ENCODE measurements at regions not wholly inside any gene's neighbourhood (a gene's known extent, or its start where the extent isn't known, plus 50 kb on each side); places are given as distances from the start of the nearest gene placed in this dataset.

DNA sequence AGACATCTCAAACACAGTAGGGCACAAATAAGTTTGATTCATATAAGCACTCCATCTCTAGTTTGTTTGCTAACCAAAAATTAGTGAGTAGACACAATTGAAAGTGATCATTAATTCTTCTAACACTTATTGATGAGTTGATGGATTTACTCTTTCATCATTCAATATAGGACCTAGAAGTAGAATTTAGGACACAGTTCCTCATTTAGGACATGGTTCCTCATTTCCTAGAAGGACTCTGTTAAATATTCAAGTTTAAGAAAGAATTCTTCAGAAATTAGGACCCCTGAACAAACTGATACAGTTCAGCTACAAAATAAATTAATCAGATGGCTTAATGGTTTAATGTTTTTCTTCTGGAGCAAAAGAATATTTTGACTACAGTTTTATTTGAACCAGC, 143.5 kb upstream of the PRR16 start:
- intact Hi-C loops (cut with DNase I) = no loop called here
- Histone ChIP-seq H3K27me3 (no peaks in the 10 kb centered on the region), H3K9me3 (no peaks in the 10 kb centered on the region), H3K4me3 (no peak overlapping the region), H3K27ac (no peak overlapping the region), H3K36me3 (no peaks in the 10 kb centered on the region), H3K4me1 (no peaks in the 10 kb centered on the region)
- TF ChIP-seq CTCF (IDR thresholded peaks at IDR 0.05) (no peak), POLR2AphosphoS5 (IDR thresholded peaks at IDR 0.05) (no peak), EP300 (IDR thresholded peaks at IDR 0.05) (no peak), POLR2A (IDR thresholded peaks at IDR 0.05) (no peak)
- no peak for DNase-seq

GRCh38 chr5:120326651-120327050, 137.4 kb upstream of the PRR16 start:
- no peaks in the 10 kb centered on the region for H3K27me3 ChIP-seq
- DNase-seq = no peak
- H3K36me3 ChIP-seq = no peaks in the 10 kb centered on the region
- TF ChIP-seq POLR2A (IDR thresholded peaks at IDR 0.05) (no peak), POLR2AphosphoS5 (IDR thresholded peaks at IDR 0.05) (no peak), EP300 (IDR thresholded peaks at IDR 0.05) (no peak), CTCF (IDR thresholded peaks at IDR 0.05) (no peak)
- H3K4me3 ChIP-seq = no peak overlapping the region
- no peaks in the 10 kb centered on the region for H3K4me1 ChIP-seq
- intact Hi-C loops (cut with DNase I) = no loop called here
- H3K27ac ChIP-seq = no peak overlapping the region
- no peaks in the 10 kb centered on the region for H3K9me3 ChIP-seq

GRCh38 chr5:120327180-120327579, 136.9 kb upstream of the PRR16 start:
- intact Hi-C loops (cut with DNase I) = no loop called here
- TF ChIP-seq EP300 (IDR thresholded peaks at IDR 0.05) (no peak), POLR2A (IDR thresholded peaks at IDR 0.05) (no peak), CTCF (IDR thresholded peaks at IDR 0.05) (no peak), POLR2AphosphoS5 (IDR thresholded peaks at IDR 0.05) (no peak)
- H3K27ac ChIP-seq = no peak overlapping the region
- no peaks in the 10 kb centered on the region for H3K27me3 ChIP-seq
- H3K9me3 ChIP-seq = no peaks in the 10 kb centered on the region
- H3K4me1 ChIP-seq = no peaks in the 10 kb centered on the region
- no peak for DNase-seq
- WGBS, 2 donors = 63 to 65% methylated on average over 2 of the region's 2 CpGs
- no peaks in the 10 kb centered on the region for H3K36me3 ChIP-seq
- no peak overlapping the region for H3K4me3 ChIP-seq

- no peaks in the 10 kb centered on the region for H3K36me3 ChIP-seq
- no peak overlapping the region for H3K4me3 ChIP-seq
- TF ChIP-seq EP300 (IDR thresholded peaks at IDR 0.05) (no peak), POLR2AphosphoS5 (IDR thresholded peaks at IDR 0.05) (no peak), CTCF (IDR thresholded peaks at IDR 0.05) (no peak), POLR2A (IDR thresholded peaks at IDR 0.05) (no peak)
- no peaks in the 10 kb centered on the region for H3K4me1 ChIP-seq
- H3K27me3 ChIP-seq = no peaks in the 10 kb centered on the region
- no peak for DNase-seq
- WGBS, 2 donors = 72 to 91% methylated on average over 2 of the region's 2 CpGs
- H3K9me3 ChIP-seq = no peaks in the 10 kb centered on the region
- intact Hi-C loops (cut with DNase I) = no loop called here
- no peak overlapping the region for H3K27ac ChIP-seq
Observed at GRCh38 chr5:120329095-120329494, 135.0 kb upstream of the PRR16 start.

GRCh38 chr5:120330558-120330957, 133.5 kb upstream of the PRR16 start:
- Histone ChIP-seq H3K4me1 (no peaks in the 10 kb centered on the region), H3K9me3 (no peaks in the 10 kb centered on the region), H3K4me3 (no peak overlapping the region), H3K36me3 (no peaks in the 10 kb centered on the region), H3K27me3 (no peaks in the 10 kb centered on the region), H3K27ac (no peak overlapping the region)
- DNase-seq = no peak
- intact Hi-C loops (cut with DNase I) = no loop called here
- TF ChIP-seq CTCF (IDR thresholded peaks at IDR 0.05) (no peak), POLR2A (IDR thresholded peaks at IDR 0.05) (no peak), POLR2AphosphoS5 (IDR thresholded peaks at IDR 0.05) (no peak), EP300 (IDR thresholded peaks at IDR 0.05) (no peak)
- 93 to 95% methylated on average over 1 of the region's 1 CpG for WGBS, 2 donors

Measured in sigmoid colon (tissue), 6 donors.